GM23338 (cell line): ENCODE measurements at regions not wholly inside any gene's neighbourhood (a gene's known extent, or its start where the extent isn't known, plus 50 kb on each side); places are given as distances from the start of the nearest gene placed in this dataset.

ENCODE experiments used
- ATAC-seq: fragments of 200-7000 bp; cut with Tn5 transposase; 3 replicates; pipeline ENCODE4 v1.9.1; 2020
- DNase-seq: peaks from one replicate; pipeline ENCODE4 v3.0.0-alpha.2; 2015; ENCODE audit warnings: low spot score
- H2AFZ ChIP-seq: fragments of 200-600 bp; sonication (generic); 2 replicates; pipeline ENCODE4 v1.8.0; 2016; ENCODE audit warnings: antibody characterized with exemption, mild to moderate bottlenecking, moderate library complexity
- H3F3A ChIP-seq: fragments of 200-600 bp; sonication (generic); replicated peaks from 2 replicates; pipeline ENCODE4 v1.8.0; 2017; ENCODE audit warnings: antibody characterized with exemption, mixed run types, low read depth
- H3K27ac ChIP-seq: fragments of 200-600 bp; sonication (generic); 2 replicates; pipeline ENCODE4 v1.6.1; 2016; ENCODE audit warnings: low read depth
- H3K27me3 ChIP-seq: fragments of 200-600 bp; sonication (generic); 2 replicates; pipeline ENCODE4 v1.8.0; 2016; ENCODE audit warnings: mild to moderate bottlenecking, mixed run types, moderate library complexity; ENCODE audit not compliant: insufficient read depth
- H3K36me3 ChIP-seq: fragments of 200-600 bp; sonication (generic); 2 replicates; pipeline ENCODE4 v1.8.0; 2016; ENCODE audit warnings: mild to moderate bottlenecking; ENCODE audit not compliant: insufficient read depth
- H3K4me1 ChIP-seq: fragments of 200-600 bp; sonication (generic); 2 replicates; pipeline ENCODE4 v1.8.0; 2016; ENCODE audit warnings: mild to moderate bottlenecking, moderate library complexity; ENCODE audit not compliant: insufficient read depth
- H3K4me2 ChIP-seq: fragments of 200-600 bp; sonication (generic); 2 replicates; pipeline ENCODE4 v1.7.1; 2017; ENCODE audit warnings: mixed run types
- H3K4me3 ChIP-seq: fragments of 200-600 bp; sonication (generic); 2 replicates; pipeline ENCODE4 v1.6.1; 2016; ENCODE audit warnings: mixed run types
- H3K79me2 ChIP-seq: fragments of 200-600 bp; sonication (generic); replicated peaks from 2 replicates; pipeline ENCODE4 v1.8.0; 2017; ENCODE audit warnings: mild to moderate bottlenecking; ENCODE audit not compliant: insufficient read depth
- H3K9me2 ChIP-seq: fragments of 200-600 bp; sonication (generic); 2 replicates; pipeline ENCODE4 v1.8.0; 2017; ENCODE audit not compliant: insufficient read depth
- H4K20me1 ChIP-seq: fragments of 200-600 bp; sonication (generic); replicated peaks from 2 replicates; pipeline ENCODE4 v1.8.0; 2017; ENCODE audit warnings: mild to moderate bottlenecking; ENCODE audit not compliant: insufficient read depth
- H3K27ac Mint-ChIP-seq: 2 replicates; pipeline ENCODE4 v1.8.0; 2020; ENCODE audit warnings: inconsistent platforms, mild to moderate bottlenecking, moderate library complexity, mixed read lengths
- H3K27me3 Mint-ChIP-seq: 3 replicates; pipeline ENCODE4 v1.8.0; 2022; ENCODE audit warnings: low read depth, mild to moderate bottlenecking, moderate library complexity, mixed read lengths, inconsistent platforms; ENCODE audit not compliant: insufficient read depth, poor library complexity
- H3K36me3 Mint-ChIP-seq: 3 replicates; pipeline ENCODE4 v1.8.0; 2021; ENCODE audit warnings: low read depth, mild to moderate bottlenecking, inconsistent platforms, moderate library complexity, mixed read lengths
- H3K4me1 Mint-ChIP-seq: 3 replicates; pipeline ENCODE4 v1.8.0; 2020; ENCODE audit warnings: mild to moderate bottlenecking, inconsistent platforms, mixed read lengths
- H3K4me3 Mint-ChIP-seq: 3 replicates; pipeline ENCODE4 v1.8.0; 2021; ENCODE audit warnings: moderate library complexity, mild to moderate bottlenecking, inconsistent platforms, mixed read lengths
- H3K9me3 Mint-ChIP-seq: 3 replicates; pipeline ENCODE4 v1.8.0; 2020; ENCODE audit warnings: moderate library complexity, mild to moderate bottlenecking, inconsistent platforms, mixed read lengths
- CREB1 ChIP-seq: fragments of 250-450 bp; sonication (Bioruptor Pico); IDR thresholded peaks from 2 replicates; pipeline ENCODE4 v1.5.0; 2020; ENCODE audit warnings: low read depth, mild to moderate bottlenecking, moderate library complexity
- CTCF ChIP-seq, 2 experiments: fragments of 200-600 bp in 1 of 2; sonication (generic) in 1 of 2; conservative IDR thresholded peaks; 2 replicates each; pipeline versions ENCODE4 v1.5.1 to v1.6.1; 2016 to 2017; ENCODE audit warnings: antibody characterized with exemption in 2 of 2, low read depth in 2 of 2, mild to moderate bottlenecking in 2 of 2, moderate library complexity in 1 of 2
- EZH2 ChIP-seq: fragments of 200-600 bp; sonication (generic); IDR thresholded peaks from one replicate; pipeline ENCODE4 v1.8.0; 2017; ENCODE audit warnings: antibody characterized with exemption, mild to moderate bottlenecking, low read depth; ENCODE audit not compliant: unreplicated experiment
- EZH2phosphoT487 ChIP-seq: fragments of 200-600 bp; sonication (generic); IDR thresholded peaks from one replicate; pipeline ENCODE4 v1.8.1; 2018; ENCODE audit warnings: antibody characterized with exemption; ENCODE audit not compliant: unreplicated experiment
- JUNB ChIP-seq: IDR thresholded peaks from one replicate; pipeline ENCODE4 v1.6.1; 2016; ENCODE audit warnings: antibody characterized with exemption; ENCODE audit not compliant: unreplicated experiment
- POLR2AphosphoS5 ChIP-seq: IDR thresholded peaks from 2 replicates; pipeline ENCODE4 v1.6.1; 2016; ENCODE audit warnings: antibody characterized with exemption, low read depth
- ZNF114 ChIP-seq: fragments of 250-450 bp; sonication (Bioruptor Pico); IDR thresholded peaks from 2 replicates; pipeline ENCODE4 v1.5.0; 2020; ENCODE audit warnings: mild to moderate bottlenecking, moderate library complexity
- ZNF331 ChIP-seq: fragments of 250-450 bp; sonication (Bioruptor Pico); IDR thresholded peaks from 2 replicates; pipeline ENCODE4 v1.5.0; 2020; ENCODE audit warnings: low read depth, mild to moderate bottlenecking, moderate library complexity
- TF ChIP-seq, protein P1 (sequence below): IDR thresholded peaks from 2 replicates; pipeline ENCODE4 v1.6.1; 2016; ENCODE audit warnings: antibody characterized with exemption
- TF ChIP-seq, protein P2 (sequence below): fragments of 250-450 bp; sonication (Bioruptor Pico); IDR thresholded peaks from 2 replicates; pipeline ENCODE4 v1.5.0; 2020; ENCODE audit warnings: mild to moderate bottlenecking, moderate library complexity

DNA sequence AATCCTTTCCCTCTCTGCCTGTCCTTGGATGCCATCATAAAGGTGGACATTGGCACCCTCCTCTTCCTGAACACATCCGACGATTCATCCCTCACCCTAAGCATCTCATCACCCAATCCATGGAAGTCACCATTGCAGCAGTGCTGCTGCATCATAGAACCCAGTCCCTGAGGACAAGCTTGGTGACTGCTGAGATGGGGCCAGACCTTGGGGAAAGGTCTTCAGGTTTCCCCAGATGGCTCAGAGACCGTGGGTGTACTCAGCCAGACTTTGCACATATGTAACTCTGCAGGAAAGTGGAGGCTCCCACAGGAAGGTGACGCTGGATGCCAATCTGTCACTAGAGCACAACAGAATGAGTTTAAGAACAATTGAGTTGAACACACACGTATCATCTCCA, 202.2 kb downstream of the SOX11 start:
- Histone ChIP-seq H3K27ac (no peak overlapping the region), H3K36me3 (no peaks in the 10 kb centered on the region), H3K79me2 (no peaks in the 10 kb centered on the region), H3K9me2 (0 out of 2 replicates have a peak, but pooled peaks cover 3% of the 10 kb centered on the region), H3F3A (no peaks in the 10 kb centered on the region), H3K4me3 (no peak overlapping the region), H3K27me3 (no peaks in the 10 kb centered on the region), H3K4me2 (no peak overlapping the region), H4K20me1 (no peaks in the 10 kb centered on the region), H3K4me1 (no peaks in the 10 kb centered on the region), H2AFZ (no peak overlapping the region)
- DNase-seq (no peak), ATAC-seq (no peak)
- Mint-ChIP-seq H3K9me3 (peaks cover 25% of the 10 kb centered on the region), H3K36me3 (no peaks in the 10 kb centered on the region), H3K4me3 (no peak overlapping the region), H3K27me3 (no peaks in the 10 kb centered on the region), H3K4me1 (no peaks in the 10 kb centered on the region), H3K27ac (no peak overlapping the region)
- no peak for TF ChIP-seq JUNB
- TF ChIP-seq POLR2AphosphoS5 = no peak
- TF ChIP-seq EZH2 = no peak
- TF ChIP-seq, protein P1, sequence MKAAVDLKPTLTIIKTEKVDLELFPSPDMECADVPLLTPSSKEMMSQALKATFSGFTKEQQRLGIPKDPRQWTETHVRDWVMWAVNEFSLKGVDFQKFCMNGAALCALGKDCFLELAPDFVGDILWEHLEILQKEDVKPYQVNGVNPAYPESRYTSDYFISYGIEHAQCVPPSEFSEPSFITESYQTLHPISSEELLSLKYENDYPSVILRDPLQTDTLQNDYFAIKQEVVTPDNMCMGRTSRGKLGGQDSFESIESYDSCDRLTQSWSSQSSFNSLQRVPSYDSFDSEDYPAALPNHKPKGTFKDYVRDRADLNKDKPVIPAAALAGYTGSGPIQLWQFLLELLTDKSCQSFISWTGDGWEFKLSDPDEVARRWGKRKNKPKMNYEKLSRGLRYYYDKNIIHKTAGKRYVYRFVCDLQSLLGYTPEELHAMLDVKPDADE = no peak
- no peak for TF ChIP-seq ZNF114 (CRISPR knock-in tag)
- TF ChIP-seq, protein P2, sequence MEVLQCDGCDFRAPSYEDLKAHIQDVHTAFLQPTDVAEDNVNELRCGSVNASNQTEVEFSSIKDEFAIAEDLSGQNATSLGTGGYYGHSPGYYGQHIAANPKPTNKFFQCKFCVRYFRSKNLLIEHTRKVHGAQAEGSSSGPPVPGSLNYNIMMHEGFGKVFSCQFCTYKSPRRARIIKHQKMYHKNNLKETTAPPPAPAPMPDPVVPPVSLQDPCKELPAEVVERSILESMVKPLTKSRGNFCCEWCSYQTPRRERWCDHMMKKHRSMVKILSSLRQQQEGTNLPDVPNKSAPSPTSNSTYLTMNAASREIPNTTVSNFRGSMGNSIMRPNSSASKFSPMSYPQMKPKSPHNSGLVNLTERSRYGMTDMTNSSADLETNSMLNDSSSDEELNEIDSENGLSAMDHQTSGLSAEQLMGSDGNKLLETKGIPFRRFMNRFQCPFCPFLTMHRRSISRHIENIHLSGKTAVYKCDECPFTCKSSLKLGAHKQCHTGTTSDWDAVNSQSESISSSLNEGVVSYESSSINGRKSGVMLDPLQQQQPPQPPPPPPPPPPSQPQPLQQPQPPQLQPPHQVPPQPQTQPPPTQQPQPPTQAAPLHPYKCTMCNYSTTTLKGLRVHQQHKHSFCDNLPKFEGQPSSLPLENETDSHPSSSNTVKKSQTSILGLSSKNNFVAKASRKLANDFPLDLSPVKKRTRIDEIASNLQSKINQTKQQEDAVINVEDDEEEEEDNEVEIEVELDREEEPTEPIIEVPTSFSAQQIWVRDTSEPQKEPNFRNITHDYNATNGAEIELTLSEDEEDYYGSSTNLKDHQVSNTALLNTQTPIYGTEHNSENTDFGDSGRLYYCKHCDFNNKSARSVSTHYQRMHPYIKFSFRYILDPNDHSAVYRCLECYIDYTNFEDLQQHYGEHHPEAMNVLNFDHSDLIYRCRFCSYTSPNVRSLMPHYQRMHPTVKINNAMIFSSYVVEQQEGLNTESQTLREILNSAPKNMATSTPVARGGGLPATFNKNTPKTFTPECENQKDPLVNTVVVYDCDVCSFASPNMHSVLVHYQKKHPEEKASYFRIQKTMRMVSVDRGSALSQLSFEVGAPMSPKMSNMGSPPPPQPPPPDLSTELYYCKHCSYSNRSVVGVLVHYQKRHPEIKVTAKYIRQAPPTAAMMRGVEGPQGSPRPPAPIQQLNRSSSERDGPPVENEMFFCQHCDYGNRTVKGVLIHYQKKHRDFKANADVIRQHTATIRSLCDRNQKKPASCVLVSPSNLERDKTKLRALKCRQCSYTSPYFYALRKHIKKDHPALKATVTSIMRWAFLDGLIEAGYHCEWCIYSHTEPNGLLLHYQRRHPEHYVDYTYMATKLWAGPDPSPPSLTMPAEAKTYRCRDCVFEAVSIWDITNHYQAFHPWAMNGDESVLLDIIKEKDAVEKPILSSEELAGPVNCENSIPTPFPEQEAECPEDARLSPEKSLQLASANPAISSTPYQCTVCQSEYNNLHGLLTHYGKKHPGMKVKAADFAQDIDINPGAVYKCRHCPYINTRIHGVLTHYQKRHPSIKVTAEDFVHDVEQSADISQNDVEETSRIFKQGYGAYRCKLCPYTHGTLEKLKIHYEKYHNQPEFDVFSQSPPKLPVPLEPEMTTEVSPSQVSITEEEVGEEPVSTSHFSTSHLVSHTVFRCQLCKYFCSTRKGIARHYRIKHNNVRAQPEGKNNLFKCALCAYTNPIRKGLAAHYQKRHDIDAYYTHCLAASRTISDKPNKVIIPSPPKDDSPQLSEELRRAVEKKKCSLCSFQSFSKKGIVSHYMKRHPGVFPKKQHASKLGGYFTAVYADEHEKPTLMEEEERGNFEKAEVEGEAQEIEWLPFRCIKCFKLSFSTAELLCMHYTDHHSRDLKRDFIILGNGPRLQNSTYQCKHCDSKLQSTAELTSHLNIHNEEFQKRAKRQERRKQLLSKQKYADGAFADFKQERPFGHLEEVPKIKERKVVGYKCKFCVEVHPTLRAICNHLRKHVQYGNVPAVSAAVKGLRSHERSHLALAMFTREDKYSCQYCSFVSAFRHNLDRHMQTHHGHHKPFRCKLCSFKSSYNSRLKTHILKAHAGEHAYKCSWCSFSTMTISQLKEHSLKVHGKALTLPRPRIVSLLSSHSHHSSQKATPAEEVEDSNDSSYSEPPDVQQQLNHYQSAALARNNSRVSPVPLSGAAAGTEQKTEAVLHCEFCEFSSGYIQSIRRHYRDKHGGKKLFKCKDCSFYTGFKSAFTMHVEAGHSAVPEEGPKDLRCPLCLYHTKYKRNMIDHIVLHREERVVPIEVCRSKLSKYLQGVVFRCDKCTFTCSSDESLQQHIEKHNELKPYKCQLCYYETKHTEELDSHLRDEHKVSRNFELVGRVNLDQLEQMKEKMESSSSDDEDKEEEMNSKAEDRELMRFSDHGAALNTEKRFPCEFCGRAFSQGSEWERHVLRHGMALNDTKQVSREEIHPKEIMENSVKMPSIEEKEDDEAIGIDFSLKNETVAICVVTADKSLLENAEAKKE (CRISPR knock-in tag) = no peak
- TF ChIP-seq CREB1 (CRISPR knock-in tag) = no peak
- no peak for TF ChIP-seq ZNF331
- no peak for TF ChIP-seq EZH2phosphoT487
- no peak for TF ChIP-seq CTCF (conservative IDR thresholded peaks at IDR 0.05; ENCODE audit: low read depth in 2 of 2)
